B cell (primary cell): ENCODE measurements at regions not wholly inside any gene's neighbourhood (a gene's known extent, or its start where the extent isn't known, plus 50 kb on each side); places are given as distances from the start of the nearest gene placed in this dataset.

Experiments used
- EZH2 ChIP-seq: IDR thresholded peaks from 2 replicates; pipeline ENCODE4 v1.6.1; 2012; ENCODE audit warnings: borderline replicate concordance, low read depth, mild to moderate bottlenecking, moderate library complexity, low read length; ENCODE audit not compliant: insufficient read depth, poor library complexity, severe bottlenecking
- TF ChIP-seq, protein P1 (sequence below): fragments of 200-600 bp; IDR thresholded peaks from one replicate; pipeline ENCODE4 v1.8.0; 2022; ENCODE audit warnings: antibody characterized with exemption, mild to moderate bottlenecking

DNA sequence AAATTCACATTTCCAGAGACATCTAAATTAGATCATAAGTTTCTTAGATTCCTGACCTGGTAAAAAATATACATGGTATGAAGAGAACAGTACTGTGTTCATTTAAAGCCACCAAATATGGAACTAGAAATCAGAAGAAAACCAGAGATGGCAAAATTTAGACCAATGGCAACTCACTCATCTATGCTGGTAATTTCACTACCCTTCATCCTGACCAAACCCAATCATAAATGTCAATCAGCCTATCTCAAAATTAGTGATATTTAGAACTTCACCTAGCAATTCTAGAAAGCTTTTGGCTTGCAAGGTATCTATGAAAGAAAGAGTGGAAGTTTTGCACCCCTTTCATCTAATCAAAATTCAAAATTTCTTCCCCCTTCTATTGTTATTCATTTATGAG is 107.7 kb downstream of the NIBAN1 start:
- TF ChIP-seq, protein P1, sequence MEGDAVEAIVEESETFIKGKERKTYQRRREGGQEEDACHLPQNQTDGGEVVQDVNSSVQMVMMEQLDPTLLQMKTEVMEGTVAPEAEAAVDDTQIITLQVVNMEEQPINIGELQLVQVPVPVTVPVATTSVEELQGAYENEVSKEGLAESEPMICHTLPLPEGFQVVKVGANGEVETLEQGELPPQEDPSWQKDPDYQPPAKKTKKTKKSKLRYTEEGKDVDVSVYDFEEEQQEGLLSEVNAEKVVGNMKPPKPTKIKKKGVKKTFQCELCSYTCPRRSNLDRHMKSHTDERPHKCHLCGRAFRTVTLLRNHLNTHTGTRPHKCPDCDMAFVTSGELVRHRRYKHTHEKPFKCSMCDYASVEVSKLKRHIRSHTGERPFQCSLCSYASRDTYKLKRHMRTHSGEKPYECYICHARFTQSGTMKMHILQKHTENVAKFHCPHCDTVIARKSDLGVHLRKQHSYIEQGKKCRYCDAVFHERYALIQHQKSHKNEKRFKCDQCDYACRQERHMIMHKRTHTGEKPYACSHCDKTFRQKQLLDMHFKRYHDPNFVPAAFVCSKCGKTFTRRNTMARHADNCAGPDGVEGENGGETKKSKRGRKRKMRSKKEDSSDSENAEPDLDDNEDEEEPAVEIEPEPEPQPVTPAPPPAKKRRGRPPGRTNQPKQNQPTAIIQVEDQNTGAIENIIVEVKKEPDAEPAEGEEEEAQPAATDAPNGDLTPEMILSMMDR, result no peak
- no peak for TF ChIP-seq EZH2
